CD14-positive monocyte (primary cell): ENCODE measurements at regions not wholly inside any gene's neighbourhood (a gene's known extent, or its start where the extent isn't known, plus 50 kb on each side); places are given as distances from the start of the nearest gene placed in this dataset.
"Not testable (repeated sequence)": the region's sequence is repeated elsewhere in the genome, so short reads cannot be mapped to it uniquely, and the experiment has no call there.

ENCODE experiments used
- DNase-seq, 3 donors: peaks; one replicate each; pipeline ENCODE4 v3.0.0-alpha.2; 2011 to 2022
- H2AFZ ChIP-seq: 2 replicates; pipeline ENCODE4 v1.6.0; 2012; ENCODE audit warnings: mild to moderate bottlenecking, low read depth, low read length, inconsistent platforms; ENCODE audit not compliant: insufficient read depth, poor library complexity, severe bottlenecking
- H3K27ac ChIP-seq, 2 donors: 1 replicate in 1 of 2; 2 replicates in 1 of 2; pipeline ENCODE4 v1.5.1; 2012 to 2013; ENCODE audit warnings: low read length in 2 of 2, control low read depth in 1 of 2, inconsistent platforms in 1 of 2, low read depth in 1 of 2, mild to moderate bottlenecking in 1 of 2
- H3K27me3 ChIP-seq, 2 donors: one replicate each; pipeline versions ENCODE4 v1.6.0 to v1.6.1; 2011 to 2013; ENCODE audit warnings: low read length in 2 of 2; ENCODE audit not compliant: control insufficient read depth in 2 of 2, insufficient read depth in 2 of 2
- H3K36me3 ChIP-seq, 2 donors: replicated peaks in 1 of 2; 1 replicate in 1 of 2; 2 replicates in 1 of 2; pipeline versions ENCODE4 v1.5.1 to v1.6.1; 2012 to 2013; ENCODE audit warnings: low read length in 2 of 2, control low read depth in 1 of 2, inconsistent platforms in 1 of 2, mild to moderate bottlenecking in 1 of 2; ENCODE audit not compliant: insufficient read depth in 2 of 2, control insufficient read depth in 1 of 2
- H3K4me1 ChIP-seq, 2 donors: 1 replicate in 1 of 2; 2 replicates in 1 of 2; pipeline versions ENCODE4 v1.5.1 to v1.6.1; 2012 to 2013; ENCODE audit warnings: low read length in 2 of 2, control low read depth in 1 of 2, inconsistent platforms in 1 of 2, mild to moderate bottlenecking in 1 of 2, moderate library complexity in 1 of 2; ENCODE audit not compliant: insufficient read depth in 2 of 2, control insufficient read depth in 1 of 2
- H3K4me2 ChIP-seq: replicated peaks from 2 replicates; pipeline ENCODE3; 2012; ENCODE audit warnings: low read length, moderate library complexity, mild to moderate bottlenecking; ENCODE audit not compliant: poor library complexity, severe bottlenecking; ENCODE audit errors: extremely low read depth
- H3K4me3 ChIP-seq, 3 experiments: fragments of 200-600 bp in 1 of 3; sonication (generic) in 1 of 3; replicated peaks in 1 of 3; 1 replicate in 2 of 3; 2 replicates in 1 of 3; pipeline ENCODE4 v1.5.1; 2011 to 2013; ENCODE audit warnings: low read length in 3 of 3, mild to moderate bottlenecking in 3 of 3, control low read depth in 2 of 3, low read depth in 2 of 3, inconsistent platforms in 1 of 3, moderate library complexity in 1 of 3
- H3K79me2 ChIP-seq: 2 replicates; pipeline ENCODE4 v1.6.0; 2012; ENCODE audit warnings: mild to moderate bottlenecking, control low read depth, inconsistent platforms, low read length, moderate library complexity; ENCODE audit not compliant: insufficient read depth
- H3K9ac ChIP-seq: 2 replicates; pipeline ENCODE4 v1.6.0; 2017; ENCODE audit warnings: low read length, mild to moderate bottlenecking; ENCODE audit not compliant: insufficient read depth, poor library complexity, severe bottlenecking
- H3K9me3 ChIP-seq, 2 donors: replicated peaks in 1 of 2; 1 replicate in 1 of 2; 2 replicates in 1 of 2; pipeline versions ENCODE4 v1.5.1 to v1.6.1; 2012 to 2013; ENCODE audit warnings: low read length in 2 of 2, control low read depth in 1 of 2; ENCODE audit not compliant: control insufficient read depth in 1 of 2, insufficient read depth in 1 of 2
- H4K20me1 ChIP-seq: 2 replicates; pipeline ENCODE4 v1.6.0; 2012; ENCODE audit warnings: mild to moderate bottlenecking, low read length, control low read depth, moderate library complexity; ENCODE audit not compliant: insufficient read depth
- H3K27ac Mint-ChIP-seq, 7 donors: one replicate each; pipeline ENCODE4 v1.8.0; 2020; ENCODE audit warnings: mild to moderate bottlenecking in 7 of 7, mixed read lengths in 7 of 7, moderate library complexity in 6 of 7, inconsistent platforms in 2 of 7
- H3K27me3 Mint-ChIP-seq, 3 donors: one replicate each; pipeline ENCODE4 v1.8.0; 2021 to 2022; ENCODE audit warnings: low read depth in 3 of 3, mild to moderate bottlenecking in 3 of 3, mixed read lengths in 3 of 3, moderate library complexity in 3 of 3, inconsistent platforms in 1 of 3
- H3K36me3 Mint-ChIP-seq, 2 donors: one replicate each; pipeline ENCODE4 v1.8.0; 2020; ENCODE audit warnings: mixed read lengths in 2 of 2, inconsistent platforms in 1 of 2, mild to moderate bottlenecking in 1 of 2
- H3K4me1 Mint-ChIP-seq: one replicate; pipeline ENCODE4 v1.8.0; 2020; ENCODE audit warnings: mild to moderate bottlenecking, mixed read lengths
- H3K4me3 Mint-ChIP-seq, 2 donors: one replicate each; pipeline ENCODE4 v1.8.0; 2020; ENCODE audit warnings: mild to moderate bottlenecking in 2 of 2, mixed read lengths in 2 of 2, moderate library complexity in 1 of 2
- H3K9me3 Mint-ChIP-seq, 7 donors: one replicate each; pipeline ENCODE4 v1.8.0; 2020 to 2022; ENCODE audit warnings: mixed read lengths in 7 of 7, mild to moderate bottlenecking in 6 of 7, moderate library complexity in 6 of 7, inconsistent platforms in 2 of 7
- WGBS: methylation state at CpG from one replicate; pipeline ENCODE4 v1.1.5; 2013; ENCODE audit warnings: missing lambda C conversion rate; ENCODE audit not compliant: insufficient coverage; 5-methylcytosine and 5-hydroxymethylcytosine counted together
- intact Hi-C, 2 donors: fragments of 100-400 bp; cut with micrococcal nuclease; formaldehyde crosslinking; loops; one replicate each; pipeline versions ENCODE4 v1.15.0 to v1.15.1; 2023
- TF ChIP-seq, protein P1 (sequence below): fragments of 200-600 bp; IDR thresholded peaks from one replicate; pipeline ENCODE4 v1.8.0; 2022; ENCODE audit warnings: antibody characterized with exemption, mild to moderate bottlenecking

- Mint-ChIP-seq H3K9me3 (peaks cover 0 to 4% (median 0%) of the 10 kb centered on the region in 7 donors), H3K4me3 (peak overlapping the region in 1 of 2 donors; percentile 63), H3K36me3 (no peaks in the 10 kb centered on the region), H3K27ac (peak overlapping the region; percentile 2 to 82 (median 70)), H3K27me3 (peaks cover 0 to 5% (median 0%) of the 10 kb centered on the region in 3 donors), H3K4me1 (peaks cover 34% of the 10 kb centered on the region)
- Histone ChIP-seq H3K36me3 (no peaks in the 10 kb centered on the region), H2AFZ (no peak overlapping the region), H3K9ac (peak overlapping the region; percentile 10), H3K79me2 (no peaks in the 10 kb centered on the region), H4K20me1 (no peaks in the 10 kb centered on the region), H3K27ac (peak overlapping the region in 1 of 2 donors; percentile 51), H3K4me1 (peaks cover 27 to 33% of the 10 kb centered on the region in 2 donors), H3K4me3 (peak overlapping the region in 1 of 3 experiments; percentile 7), H3K9me3 (no peaks in the 10 kb centered on the region), H3K4me2 (peak overlapping the region; percentile 19), H3K27me3 (no peaks in the 10 kb centered on the region)
- WGBS, result 51% methylated on average over 5 of the region's 5 CpGs
- no peak for DNase-seq
- TF ChIP-seq, protein P1, sequence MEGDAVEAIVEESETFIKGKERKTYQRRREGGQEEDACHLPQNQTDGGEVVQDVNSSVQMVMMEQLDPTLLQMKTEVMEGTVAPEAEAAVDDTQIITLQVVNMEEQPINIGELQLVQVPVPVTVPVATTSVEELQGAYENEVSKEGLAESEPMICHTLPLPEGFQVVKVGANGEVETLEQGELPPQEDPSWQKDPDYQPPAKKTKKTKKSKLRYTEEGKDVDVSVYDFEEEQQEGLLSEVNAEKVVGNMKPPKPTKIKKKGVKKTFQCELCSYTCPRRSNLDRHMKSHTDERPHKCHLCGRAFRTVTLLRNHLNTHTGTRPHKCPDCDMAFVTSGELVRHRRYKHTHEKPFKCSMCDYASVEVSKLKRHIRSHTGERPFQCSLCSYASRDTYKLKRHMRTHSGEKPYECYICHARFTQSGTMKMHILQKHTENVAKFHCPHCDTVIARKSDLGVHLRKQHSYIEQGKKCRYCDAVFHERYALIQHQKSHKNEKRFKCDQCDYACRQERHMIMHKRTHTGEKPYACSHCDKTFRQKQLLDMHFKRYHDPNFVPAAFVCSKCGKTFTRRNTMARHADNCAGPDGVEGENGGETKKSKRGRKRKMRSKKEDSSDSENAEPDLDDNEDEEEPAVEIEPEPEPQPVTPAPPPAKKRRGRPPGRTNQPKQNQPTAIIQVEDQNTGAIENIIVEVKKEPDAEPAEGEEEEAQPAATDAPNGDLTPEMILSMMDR, result no peak
- intact Hi-C loops, result no loop called here
These were observed 81.6 kb upstream of the ADGRA3 start for GRCh38 chr4:22597471-22597870.

GRCh38 chr4:22598113-22599047 lies 82.5 kb upstream of the ADGRA3 start:
- H3K4me2 ChIP-seq, result peak overlapping the region; percentile 19
- H3K4me3 Mint-ChIP-seq, result not testable (repeated sequence)

DNA sequence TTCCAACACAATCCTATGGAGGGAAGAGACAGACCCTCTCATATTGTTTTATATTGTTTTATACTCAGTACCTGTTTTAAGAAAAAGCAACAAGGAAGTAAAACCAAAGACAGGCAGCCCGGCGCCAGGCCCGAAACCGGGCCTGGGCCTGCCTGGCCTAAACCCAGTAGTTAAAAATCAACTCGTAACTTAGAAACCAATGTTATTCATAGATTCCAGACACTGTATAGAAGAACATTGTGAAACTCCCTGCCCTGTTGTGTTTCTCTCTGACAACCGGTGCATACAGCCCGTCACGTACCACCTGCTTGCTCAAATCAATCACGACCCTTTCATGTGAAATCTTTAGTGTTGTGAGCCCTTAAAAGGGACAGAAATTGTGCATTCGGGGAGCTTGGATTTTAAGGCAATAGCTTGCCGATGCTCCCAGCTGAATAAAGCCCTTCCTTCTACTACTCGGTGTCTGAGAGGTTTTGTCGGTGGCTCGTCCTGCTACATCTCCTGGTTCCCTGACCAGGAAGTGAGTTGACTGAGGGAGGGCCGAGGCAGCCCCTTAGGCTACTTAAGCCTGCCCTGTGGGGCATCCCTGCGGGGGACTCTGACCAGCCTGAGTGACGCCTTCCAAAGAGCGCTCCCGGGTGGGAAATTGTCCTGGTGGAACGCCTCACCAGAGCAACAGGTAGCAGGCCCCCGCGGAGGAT lies 83.5 kb upstream of the ADGRA3 start:
- not testable (repeated sequence) for H3K4me3 Mint-ChIP-seq, DNase-seq

More at GRCh38 chr4:22598113-22599047, 82.5 kb upstream of the ADGRA3 start:
- intact Hi-C loops, H3K4me3 ChIP-seq, H2AFZ ChIP-seq, H3K36me3 ChIP-seq, H4K20me1 ChIP-seq, H3K27me3 Mint-ChIP-seq, H3K27me3 ChIP-seq, H3K27ac ChIP-seq, H3K79me2 ChIP-seq, H3K9me3 Mint-ChIP-seq, H3K9ac ChIP-seq, H3K9me3 ChIP-seq, H3K36me3 Mint-ChIP-seq, DNase-seq: not testable (repeated sequence)
- Mint-ChIP-seq H3K27ac (peak overlapping the region in 2 of 7 donors; percentile 50 to 63), H3K4me1 (peaks cover 34% of the 10 kb centered on the region)
- WGBS, result 50% methylated on average over 6 of the region's 8 CpGs
- peaks cover 27 to 33% of the 10 kb centered on the region in 2 donors for H3K4me1 ChIP-seq

More for the DNA sequence above, 83.5 kb upstream of the ADGRA3 start:
- H3K27ac Mint-ChIP-seq, H3K27me3 ChIP-seq, H4K20me1 ChIP-seq, H3K4me3 ChIP-seq, H3K36me3 Mint-ChIP-seq, H3K9me3 Mint-ChIP-seq, H3K27me3 Mint-ChIP-seq, H3K36me3 ChIP-seq, H2AFZ ChIP-seq, H3K79me2 ChIP-seq, H3K9me3 ChIP-seq, H3K4me2 ChIP-seq, H3K9ac ChIP-seq, H3K27ac ChIP-seq, intact Hi-C loops: not testable (repeated sequence)
- peaks cover 27 to 33% of the 10 kb centered on the region in 2 donors for H3K4me1 ChIP-seq
- peaks cover 34% of the 10 kb centered on the region for H3K4me1 Mint-ChIP-seq
- 92% methylated on average over 7 of the region's 22 CpGs for WGBS
